SU-DHL-6 (cell line): ENCODE measurements at regions not wholly inside any gene's neighbourhood (a gene's known extent, or its start where the extent isn't known, plus 50 kb on each side); places are given as distances from the start of the nearest gene placed in this dataset.

Source experiments
- H2AFZ ChIP-seq: fragments of 200-600 bp; sonication (generic); 2 replicates; pipeline ENCODE4 v1.6.1; 2014; ENCODE audit warnings: low read depth, mild to moderate bottlenecking, moderate library complexity, mixed read lengths, antibody characterized with exemption, low read length; ENCODE audit not compliant: severe bottlenecking
- H3F3A ChIP-seq: fragments of 200-600 bp; shearing (Covaris generic); 2 replicates; pipeline ENCODE4 v1.6.0; 2016; ENCODE audit warnings: antibody characterized with exemption, mild to moderate bottlenecking; ENCODE audit not compliant: insufficient read depth
- H3K27ac ChIP-seq: fragments of 200-600 bp; sonication (generic); 2 replicates; pipeline ENCODE4 v1.5.1; 2016; ENCODE audit warnings: low read depth, mild to moderate bottlenecking, low read length, moderate library complexity, mixed read lengths
- H3K27me3 ChIP-seq: fragments of 200-600 bp; sonication (generic), shearing (Covaris generic); 2 replicates; pipeline ENCODE4 v1.6.0; 2014; ENCODE audit warnings: mild to moderate bottlenecking, low read length
- H3K36me3 ChIP-seq: fragments of 200-600 bp; sonication (generic); 2 replicates; pipeline ENCODE4 v1.6.1; 2014; ENCODE audit warnings: mild to moderate bottlenecking, low read length, mixed read lengths
- H3K4me2 ChIP-seq: fragments of 300-600, 200-600 bp; shearing (Covaris generic), sonication (generic); 2 replicates; pipeline ENCODE4 v1.6.0; 2014; ENCODE audit warnings: low read length, low read depth, mild to moderate bottlenecking; ENCODE audit not compliant: poor library complexity, severe bottlenecking
- H3K4me3 ChIP-seq: fragments of 200-600 bp; sonication (generic); 2 replicates; pipeline ENCODE4 v1.5.1; 2014; ENCODE audit warnings: antibody characterized with exemption, low read length, mild to moderate bottlenecking, mixed read lengths; ENCODE audit not compliant: insufficient read depth, poor library complexity, severe bottlenecking
- H3K79me2 ChIP-seq: fragments of 200-600 bp; sonication (generic); 2 replicates; pipeline ENCODE4 v1.6.1; 2014; ENCODE audit warnings: mild to moderate bottlenecking, low read length, moderate library complexity; ENCODE audit not compliant: insufficient read depth
- H3K9ac ChIP-seq: fragments of 200-600 bp; sonication (generic); 2 replicates; pipeline ENCODE4 v1.7.0; 2014; ENCODE audit warnings: mild to moderate bottlenecking, low read length
- H3K9me2 ChIP-seq: fragments of 200-600 bp; sonication (generic); replicated peaks from 2 replicates; pipeline ENCODE4 v1.6.1; 2014; ENCODE audit warnings: low read length; ENCODE audit not compliant: insufficient read depth
- H3K9me3 ChIP-seq: fragments of 200-600 bp; sonication (generic); 2 replicates; pipeline ENCODE4 v1.6.1; 2014; ENCODE audit warnings: low read length, mixed read lengths; ENCODE audit not compliant: insufficient read depth
- H4K20me1 ChIP-seq: fragments of 200-600 bp; sonication (generic); 2 replicates; pipeline ENCODE4 v1.6.1; 2014; ENCODE audit warnings: low read depth, mild to moderate bottlenecking, antibody characterized with exemption, low read length, moderate library complexity, mixed read lengths
- CTCF ChIP-seq: fragments of 200-600 bp; sonication (generic); IDR thresholded peaks from one replicate; pipeline ENCODE4 v1.5.1; 2017; ENCODE audit warnings: antibody characterized with exemption, mild to moderate bottlenecking, low read length, moderate library complexity; ENCODE audit not compliant: insufficient read depth, poor library complexity, severe bottlenecking
- EZH2phosphoT487 ChIP-seq: fragments of 200-600 bp; sonication (generic), shearing (Covaris generic); conservative IDR thresholded peaks from 2 replicates; pipeline ENCODE4 v1.6.1; 2018; ENCODE audit warnings: mild to moderate bottlenecking, antibody characterized with exemption, low read length, moderate library complexity, mixed read lengths

GRCh38 chr9:134247918-134248631, 78.2 kb upstream of the RXRA start:
- Histone ChIP-seq H3K4me3 (no peak overlapping the region), H3K27me3 (no peaks in the 10 kb centered on the region), H3K79me2 (no peaks in the 10 kb centered on the region), H3K27ac (no peak overlapping the region), H3F3A (peaks cover 10% of the 10 kb centered on the region; the same call in 1 of the 2 replicates), H3K36me3 (no peaks in the 10 kb centered on the region), H3K4me2 (no peak overlapping the region), H3K9ac (no peak overlapping the region), H3K9me3 (peaks cover 7% of the 10 kb centered on the region; the same call in 1 of the 2 replicates), H2AFZ (no peak overlapping the region), H4K20me1 (no peaks in the 10 kb centered on the region), H3K9me2 (no peaks in the 10 kb centered on the region)
- TF ChIP-seq EZH2phosphoT487 = no peak
- no peak for TF ChIP-seq CTCF

GRCh38 chr9:134251296-134252069, 74.8 kb upstream of the RXRA start:
- Histone ChIP-seq H3K9me2 (no peaks in the 10 kb centered on the region), H3K9me3 (peaks cover 7% of the 10 kb centered on the region; the same call in 1 of the 2 replicates), H3K36me3 (no peaks in the 10 kb centered on the region), H3K79me2 (no peaks in the 10 kb centered on the region), H3K4me2 (no peak overlapping the region), H3K27me3 (no peaks in the 10 kb centered on the region), H2AFZ (no peak overlapping the region), H3K4me3 (no peak overlapping the region), H3K27ac (no peak overlapping the region), H4K20me1 (no peaks in the 10 kb centered on the region), H3K9ac (no peak overlapping the region), H3F3A (no peaks in the 10 kb centered on the region)
- TF ChIP-seq EZH2phosphoT487 (no peak), CTCF (no peak)

- TF ChIP-seq CTCF (no peak), EZH2phosphoT487 (no peak)
- Histone ChIP-seq H3K9me3 (peaks cover 7% of the 10 kb centered on the region; the same call in 1 of the 2 replicates), H3K36me3 (no peaks in the 10 kb centered on the region), H3K27ac (no peak overlapping the region), H3F3A (no peaks in the 10 kb centered on the region), H3K9me2 (no peaks in the 10 kb centered on the region), H3K4me3 (no peak overlapping the region), H3K79me2 (no peaks in the 10 kb centered on the region), H3K4me2 (no peak overlapping the region), H2AFZ (no peak overlapping the region), H3K27me3 (no peaks in the 10 kb centered on the region), H4K20me1 (no peaks in the 10 kb centered on the region), H3K9ac (no peak overlapping the region)
Observed at GRCh38 chr9:134252084-134252830, 74.0 kb upstream of the RXRA start.
